ENCODE measurements at regions not wholly inside any gene's neighbourhood (a gene's known extent, or its start where the extent isn't known, plus 50 kb on each side); places are given as distances from the start of the nearest gene placed in this dataset.
"Not testable (repeated sequence)": the region's sequence is repeated elsewhere in the genome, so short reads cannot be mapped to it uniquely, and the experiment has no call there.

GRCh38 chr2:234898534-234899053, 53.2 kb upstream of the SH3BP4 start:
- DNase-seq = no peak

DNA sequence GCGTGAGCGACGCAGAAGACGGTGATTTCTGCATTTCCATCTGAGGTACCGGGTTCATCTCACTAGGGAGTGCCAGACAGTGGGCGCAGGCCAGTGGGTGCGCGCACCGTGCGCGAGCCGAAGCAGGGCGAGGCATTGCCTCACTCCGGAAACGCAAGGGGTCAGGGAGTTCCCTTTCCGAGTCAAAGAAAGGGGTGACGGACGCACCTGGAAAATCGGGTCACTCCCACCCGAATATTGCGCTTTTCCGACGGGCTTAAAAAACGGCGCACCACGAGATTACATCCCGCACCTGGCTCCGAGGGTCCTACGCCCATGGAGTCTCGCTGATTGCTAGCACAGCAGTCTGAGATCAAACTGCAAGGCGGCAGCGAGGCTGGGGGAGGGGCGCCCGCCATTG, 63.4 kb upstream of the SH3BP4 start:
- not testable (repeated sequence) for DNase-seq

- no peak for DNase-seq
Measured at GRCh38 chr2:234887195-234887594, 64.6 kb upstream of the SH3BP4 start.

- no peak for DNase-seq
Measured at GRCh38 chr2:234885886-234886285, 65.9 kb upstream of the SH3BP4 start.

DNA sequence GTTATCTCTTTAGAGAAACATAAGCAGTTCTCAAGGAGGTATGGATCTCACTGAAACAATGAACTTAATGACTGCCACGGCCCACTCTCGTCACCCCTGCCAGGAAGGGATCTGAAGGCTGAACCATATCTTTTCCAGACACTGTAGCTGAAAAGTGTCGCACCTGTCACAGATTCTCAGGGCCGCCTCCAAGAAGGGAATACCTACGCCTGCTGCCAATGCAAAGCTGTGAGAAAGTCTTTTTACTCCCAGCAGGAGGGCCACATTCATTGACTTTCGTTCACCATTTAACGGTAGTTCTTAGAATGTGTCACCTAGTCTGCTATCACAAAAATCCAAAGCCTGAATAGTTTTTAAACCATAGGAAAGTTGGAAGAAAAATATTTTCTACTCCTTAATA, 66.7 kb upstream of the SH3BP4 start:
- DNase-seq = no peak

DNA sequence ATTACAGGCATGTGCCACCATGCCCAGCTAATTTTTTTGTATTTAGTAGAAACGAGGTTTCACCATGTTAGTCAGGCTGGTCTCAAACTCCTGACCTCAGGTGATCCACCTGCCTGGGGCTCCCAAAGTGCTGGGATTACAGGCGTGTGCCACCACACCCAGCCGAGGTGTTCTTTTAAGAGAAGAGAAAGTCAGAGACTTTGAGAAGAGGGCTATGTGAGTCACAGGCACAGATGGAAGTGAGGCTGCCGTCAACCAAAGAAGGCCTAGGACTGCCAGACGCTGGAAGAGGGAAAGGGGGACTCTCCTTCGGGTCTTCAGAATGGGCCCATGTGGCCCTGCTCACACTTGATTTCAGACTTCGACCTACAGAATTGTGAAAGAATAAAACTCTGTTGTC, 67.2 kb upstream of the SH3BP4 start:
- DNase-seq = no peak

DNA sequence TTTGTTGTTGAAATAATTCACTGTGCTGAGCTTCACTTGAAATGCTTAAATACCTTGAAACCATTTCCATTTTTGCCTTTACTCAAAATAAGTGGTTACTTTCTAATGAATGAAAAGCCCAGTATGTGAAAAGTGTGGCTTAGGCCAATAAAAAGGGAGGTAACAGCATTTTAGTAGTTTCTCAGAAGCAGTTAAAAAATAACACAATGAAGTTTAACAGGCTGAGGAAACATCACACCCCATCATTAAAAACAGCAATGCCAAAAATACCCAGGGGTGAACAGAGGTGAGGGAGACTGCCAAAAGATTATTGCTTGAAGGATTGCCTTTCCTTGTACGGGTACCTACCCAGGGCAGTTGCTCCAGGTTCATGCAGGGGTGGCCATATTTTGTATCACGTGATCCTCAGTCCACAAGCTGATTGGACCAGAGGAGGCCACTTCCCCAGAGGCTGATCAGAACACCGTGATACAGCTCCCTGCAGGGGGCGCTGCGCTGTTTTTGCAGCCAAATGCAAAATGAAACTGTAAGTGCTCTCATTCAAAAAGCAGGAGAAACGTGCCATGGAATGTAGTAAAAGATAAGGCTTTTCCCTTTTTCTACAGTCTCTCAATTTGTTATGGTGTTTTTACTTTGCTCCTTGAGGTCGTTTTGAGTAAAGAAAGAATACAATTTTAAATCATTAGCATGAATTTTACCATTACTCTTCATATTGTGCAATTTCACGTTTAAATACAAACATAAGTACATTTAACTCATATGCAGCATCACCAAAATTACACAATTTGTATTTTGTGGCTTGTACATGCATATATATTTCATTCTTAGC, 70.2 kb upstream of the SH3BP4 start:
- peak; percentile 55 for DNase-seq

- DNase-seq = no peak
Measured at GRCh38 chr2:234880551-234881211, 71.1 kb upstream of the SH3BP4 start.

DNA sequence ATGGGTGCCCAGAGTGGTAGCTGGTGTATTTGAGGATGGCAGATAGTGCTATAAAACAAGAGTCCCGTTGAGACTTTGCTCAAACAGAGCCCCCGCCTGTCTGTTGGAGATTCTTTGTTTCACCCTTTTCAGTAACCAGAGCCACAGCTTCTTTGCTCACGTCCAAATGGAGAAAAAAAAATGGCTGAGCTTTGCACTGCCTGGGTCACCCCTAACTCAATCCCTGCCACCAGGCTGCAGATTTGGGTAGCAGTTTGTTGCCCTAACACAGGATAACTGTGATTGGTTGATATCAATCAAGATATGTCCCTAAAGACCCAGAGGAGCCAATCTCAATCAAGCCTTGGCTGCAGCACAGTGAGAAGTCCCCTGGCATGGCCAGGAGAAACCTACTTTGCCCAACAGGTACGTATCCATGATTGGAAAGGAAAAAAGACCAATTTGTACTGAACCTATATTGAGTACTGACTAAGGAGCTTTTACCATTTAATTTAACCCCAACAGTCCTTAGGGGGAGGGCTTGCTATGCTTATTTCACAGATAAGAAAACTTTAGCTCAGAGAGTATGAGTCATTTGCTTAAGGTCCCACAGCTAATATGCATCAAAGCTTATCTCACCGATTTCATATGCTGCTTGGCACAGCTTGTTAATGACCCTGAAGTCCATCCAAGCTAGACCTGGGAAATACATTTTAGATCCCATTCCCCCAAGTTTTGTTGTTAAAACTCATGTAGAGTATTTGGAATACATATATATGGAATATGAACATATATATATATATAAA, 72.0 kb upstream of the SH3BP4 start:
- DNase-seq = no peak

- DNase-seq = not testable (repeated sequence)
Measured at GRCh38 chr2:234876621-234877020, 75.2 kb upstream of the SH3BP4 start.

- no peak for DNase-seq
Measured at GRCh38 chr2:234874347-234875046, 77.3 kb upstream of the SH3BP4 start.

GRCh38 chr2:234873828-234874173, 78.0 kb upstream of the SH3BP4 start:
- DNase-seq = no peak

DNA sequence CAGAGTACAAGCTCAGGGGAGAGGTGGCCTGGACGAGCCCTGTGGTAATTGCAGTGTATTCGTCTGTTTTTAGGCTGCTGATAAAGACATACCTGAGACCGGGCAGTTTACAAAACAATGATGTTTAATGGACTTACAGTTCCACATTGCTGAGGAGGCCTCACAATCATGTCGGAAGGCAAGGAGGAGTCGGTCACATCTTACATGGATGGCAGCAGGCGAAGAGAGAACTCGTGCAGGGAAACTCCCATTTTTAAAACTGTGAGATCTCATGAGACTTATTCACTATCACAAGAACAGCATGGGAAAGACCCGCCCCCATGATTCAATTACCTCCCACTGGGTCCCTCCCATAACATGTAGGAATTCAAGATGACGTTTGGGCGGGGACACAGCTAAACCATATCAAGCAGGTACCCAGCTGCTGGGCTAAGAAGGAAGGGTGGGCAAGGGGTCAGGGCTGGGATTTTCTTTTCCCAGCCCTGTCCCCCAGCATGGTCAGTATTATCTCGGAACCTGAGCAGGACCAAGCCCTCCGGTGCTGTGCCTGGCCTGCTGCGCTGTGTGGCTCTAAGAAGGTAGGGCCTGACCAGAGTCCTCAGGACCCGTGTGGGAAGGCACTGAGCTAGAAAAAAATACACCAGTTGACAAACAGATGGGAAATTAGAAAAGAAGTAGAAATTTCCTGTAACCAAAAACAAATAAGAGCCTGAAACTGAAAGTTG, 78.6 kb upstream of the SH3BP4 start:
- DNase-seq = no peak

- DNase-seq = no peak
Measured at GRCh38 chr2:234869969-234870368, 81.8 kb upstream of the SH3BP4 start.

DNA sequence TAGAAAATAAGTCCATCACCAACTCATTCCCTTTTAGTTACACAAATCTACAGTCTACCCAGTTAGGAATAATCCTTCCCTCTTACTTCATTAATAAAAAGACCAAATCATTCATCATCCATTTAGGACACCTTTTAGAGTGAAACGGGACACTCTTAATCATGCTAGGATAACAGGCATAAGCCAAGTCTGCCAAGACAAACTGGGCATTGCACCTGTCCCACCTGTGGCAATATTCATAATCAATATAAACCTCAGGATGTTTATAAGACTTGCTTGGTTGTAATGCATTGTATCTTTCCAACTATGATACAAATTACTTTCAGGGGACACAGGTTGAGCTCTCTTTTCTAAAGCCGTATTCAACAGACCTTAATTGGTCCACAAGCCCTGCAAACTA, 82.7 kb upstream of the SH3BP4 start:
- no peak for DNase-seq

DNA sequence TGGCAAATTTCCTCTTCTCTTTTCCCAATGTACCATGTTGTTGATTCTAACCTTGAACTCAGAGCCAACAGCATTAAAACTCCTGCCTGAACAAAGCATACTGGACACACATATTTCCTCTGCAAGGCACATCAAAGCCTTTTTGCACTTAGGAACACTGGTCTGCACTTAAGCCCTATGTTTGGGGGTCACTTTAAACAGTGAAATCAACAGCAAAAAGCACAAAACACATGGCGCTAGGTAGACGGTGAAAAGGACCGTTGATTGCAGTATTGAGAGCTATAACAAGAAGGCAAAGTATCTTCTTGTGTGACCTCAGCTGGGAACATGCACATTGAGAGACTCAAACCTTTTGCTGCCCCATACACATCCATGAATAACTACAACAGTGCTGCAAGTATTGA, 83.9 kb upstream of the SH3BP4 start:
- no peak for DNase-seq

GRCh38 chr2:234865586-234865985, 86.2 kb upstream of the SH3BP4 start:
- no peak for DNase-seq

GRCh38 chr2:234865040-234865439, 86.8 kb upstream of the SH3BP4 start:
- no peak for DNase-seq

DNA sequence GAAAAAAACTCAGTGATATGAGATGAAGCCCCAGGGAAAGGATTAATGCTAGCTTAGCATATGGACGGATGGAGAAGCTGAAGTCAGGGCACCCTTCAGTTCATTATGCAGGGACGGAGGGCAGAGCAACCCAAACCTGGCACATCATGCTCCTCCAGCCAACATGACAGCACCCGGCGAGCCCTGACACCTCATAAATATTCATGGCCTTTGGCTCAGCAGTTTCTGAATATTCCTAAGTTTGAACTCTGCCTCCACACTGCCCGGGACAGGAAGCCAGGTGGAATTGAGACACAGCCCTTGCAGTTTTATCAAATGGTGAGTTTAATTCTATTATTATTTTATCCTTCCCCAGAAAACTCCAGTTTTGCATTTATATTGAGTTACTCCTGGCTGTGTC, 87.3 kb upstream of the SH3BP4 start:
- no peak for DNase-seq

GRCh38 chr2:234863043-234863934, 88.5 kb upstream of the SH3BP4 start:
- no peak for DNase-seq
